Thymus (tissue), 11 donors: ENCODE measurements at regions not wholly inside any gene's neighbourhood (a gene's known extent, or its start where the extent isn't known, plus 50 kb on each side); places are given as distances from the start of the nearest gene placed in this dataset.

Experiments
- DNase-seq, 9 donors: peaks; one replicate each; pipeline ENCODE4 v3.0.0-alpha.2; 2013; ENCODE audit warnings: low spot score in 9 of 9, low read depth in 6 of 9, missing footprints in 1 of 9
- H3K27ac ChIP-seq, 2 donors: one replicate each; pipeline ENCODE4 v1.5.1; 2013; ENCODE audit warnings: control low read depth in 1 of 2, low read depth in 1 of 2, low read length in 1 of 2, mild to moderate bottlenecking in 1 of 2, moderate library complexity in 1 of 2
- H3K27me3 ChIP-seq, 2 donors: one replicate each; pipeline ENCODE4 v1.5.1; 2013; ENCODE audit warnings: low read length in 1 of 2; ENCODE audit not compliant: control insufficient read depth in 2 of 2, insufficient read depth in 1 of 2
- H3K36me3 ChIP-seq, 2 donors: one replicate each; pipeline ENCODE4 v1.5.1; 2013; ENCODE audit warnings: low read length in 1 of 2, mild to moderate bottlenecking in 1 of 2, moderate library complexity in 1 of 2; ENCODE audit not compliant: control insufficient read depth in 2 of 2, insufficient read depth in 2 of 2
- H3K4me1 ChIP-seq, 2 donors: one replicate each; pipeline ENCODE4 v1.5.1; 2013; ENCODE audit warnings: low read length in 2 of 2; ENCODE audit not compliant: control insufficient read depth in 2 of 2, insufficient read depth in 2 of 2
- H3K4me3 ChIP-seq, 2 donors: one replicate each; pipeline ENCODE4 v1.5.1; 2013; ENCODE audit warnings: low read length in 2 of 2, control low read depth in 1 of 2, mild to moderate bottlenecking in 1 of 2
- H3K9me3 ChIP-seq, 2 donors: one replicate each; pipeline ENCODE4 v1.5.1; 2013; ENCODE audit warnings: low read length in 1 of 2, mild to moderate bottlenecking in 1 of 2; ENCODE audit not compliant: control insufficient read depth in 2 of 2, insufficient read depth in 1 of 2
- WGBS: extraction: QIAGEN DNeasy Blood & Tissue Kit; methylation state at CpG from one replicate; pipeline ENCODE4 v1.1.7; 2013; 5-methylcytosine and 5-hydroxymethylcytosine counted together
- donor health status: healthy.

DNA sequence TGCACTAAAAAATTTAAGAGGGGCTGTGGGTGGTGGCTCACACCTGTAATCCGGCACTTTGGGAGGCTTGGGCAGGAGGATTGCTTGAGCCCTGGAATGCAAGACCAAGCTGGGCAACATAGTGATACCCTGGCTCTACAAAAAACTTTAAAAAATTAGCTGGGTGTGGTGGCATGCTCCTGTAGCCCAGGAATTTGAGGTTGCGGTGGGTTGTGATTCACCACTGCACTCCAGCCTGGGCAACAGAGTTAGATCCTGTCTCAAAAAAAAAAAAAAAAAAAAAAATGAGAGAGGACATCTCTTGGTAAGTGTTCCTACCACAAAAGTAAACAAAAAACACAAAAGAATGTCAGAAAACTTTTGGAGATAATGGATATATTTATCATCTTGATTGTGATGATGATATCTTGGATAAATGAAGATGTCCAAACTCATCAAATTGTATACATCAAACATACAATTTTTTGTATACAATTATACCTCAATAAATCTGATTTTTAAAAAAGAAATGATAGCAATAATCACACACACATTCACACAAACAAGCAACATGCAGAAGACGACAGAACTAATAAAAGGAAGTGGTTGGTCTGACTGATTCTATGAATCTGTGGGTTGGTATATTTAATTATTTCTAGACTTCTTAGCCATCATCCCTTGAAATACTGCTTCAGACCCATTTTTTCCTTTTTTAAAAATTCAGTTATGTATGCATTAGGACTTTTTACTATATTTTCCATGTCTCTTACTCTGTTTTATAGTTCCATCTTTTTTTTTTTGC, 465.9 kb downstream of the PLA2G4A start:
- Histone ChIP-seq H3K4me3 (no peak overlapping the region), H3K27ac (no peak overlapping the region), H3K36me3 (no peaks in the 10 kb centered on the region), H3K9me3 (no peaks in the 10 kb centered on the region), H3K4me1 (no peaks in the 10 kb centered on the region), H3K27me3 (no peaks in the 10 kb centered on the region)
- WGBS = 82% methylated on average over 3 of the region's 3 CpGs
- no peak for DNase-seq

DNA sequence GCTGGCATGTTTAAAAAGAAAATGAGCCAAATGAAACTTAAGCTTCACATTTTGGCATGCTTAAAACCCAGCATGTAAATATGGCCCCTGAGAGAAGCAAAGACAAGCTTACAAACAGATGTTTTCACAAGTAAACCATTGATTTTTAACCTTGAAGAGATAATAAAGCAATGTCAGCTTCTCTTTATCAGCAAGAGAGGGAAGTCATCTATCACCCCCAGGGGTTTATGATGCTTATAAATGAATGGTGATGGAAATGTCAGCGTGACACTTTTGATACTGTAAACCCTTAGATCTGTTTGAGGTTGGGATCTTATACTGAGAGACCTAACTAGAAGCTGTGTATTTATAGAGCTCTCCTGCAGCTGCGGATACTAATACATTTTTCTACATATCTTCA, 471.3 kb downstream of the PLA2G4A start:
- 77% methylated on average over 2 of the region's 2 CpGs for WGBS
- no peaks in the 10 kb centered on the region for H3K4me1 ChIP-seq
- DNase-seq = no peak
- no peak overlapping the region for H3K4me3 ChIP-seq
- no peak overlapping the region for H3K27ac ChIP-seq
- H3K9me3 ChIP-seq = no peaks in the 10 kb centered on the region
- no peaks in the 10 kb centered on the region for H3K36me3 ChIP-seq
- H3K27me3 ChIP-seq = no peaks in the 10 kb centered on the region

DNA sequence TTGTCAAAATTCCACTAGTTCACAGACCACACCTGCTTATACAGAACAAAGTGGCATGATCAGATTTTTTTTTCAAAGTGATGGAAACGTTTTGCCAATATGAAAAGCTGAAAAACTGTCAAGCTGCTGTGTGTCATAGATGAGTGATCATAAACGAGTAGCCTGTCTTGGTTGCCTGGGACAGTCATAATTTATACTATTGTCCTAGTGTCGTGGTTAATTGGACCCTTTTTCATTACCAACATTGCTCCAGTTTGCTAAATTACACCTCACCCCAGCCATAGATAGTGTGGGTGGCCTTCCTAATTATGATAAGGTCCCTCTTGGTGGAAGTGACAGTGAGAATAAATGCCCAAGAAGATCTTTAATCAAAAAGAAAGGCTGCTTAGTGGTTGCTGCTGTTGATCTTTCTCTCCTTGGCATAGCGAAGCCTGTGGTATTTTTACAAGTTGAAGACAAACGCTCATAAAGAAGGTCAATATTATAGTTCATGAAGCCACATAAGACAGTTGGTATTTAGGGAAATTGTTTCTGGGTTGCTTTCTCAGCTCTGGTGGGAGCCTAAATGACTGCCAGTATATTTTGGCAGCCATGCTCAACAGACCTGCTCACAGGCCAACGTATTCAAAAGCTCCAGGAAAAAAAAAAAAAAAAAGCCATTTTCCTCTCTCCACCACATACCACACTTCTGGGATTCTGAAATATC, 478.1 kb downstream of the PLA2G4A start:
- Histone ChIP-seq H3K9me3 (no peaks in the 10 kb centered on the region), H3K36me3 (no peaks in the 10 kb centered on the region), H3K4me1 (no peaks in the 10 kb centered on the region), H3K27me3 (no peaks in the 10 kb centered on the region), H3K4me3 (no peak overlapping the region), H3K27ac (no peak overlapping the region)
- no peak for DNase-seq
- WGBS = 83% methylated on average over 6 of the region's 6 CpGs

DNA sequence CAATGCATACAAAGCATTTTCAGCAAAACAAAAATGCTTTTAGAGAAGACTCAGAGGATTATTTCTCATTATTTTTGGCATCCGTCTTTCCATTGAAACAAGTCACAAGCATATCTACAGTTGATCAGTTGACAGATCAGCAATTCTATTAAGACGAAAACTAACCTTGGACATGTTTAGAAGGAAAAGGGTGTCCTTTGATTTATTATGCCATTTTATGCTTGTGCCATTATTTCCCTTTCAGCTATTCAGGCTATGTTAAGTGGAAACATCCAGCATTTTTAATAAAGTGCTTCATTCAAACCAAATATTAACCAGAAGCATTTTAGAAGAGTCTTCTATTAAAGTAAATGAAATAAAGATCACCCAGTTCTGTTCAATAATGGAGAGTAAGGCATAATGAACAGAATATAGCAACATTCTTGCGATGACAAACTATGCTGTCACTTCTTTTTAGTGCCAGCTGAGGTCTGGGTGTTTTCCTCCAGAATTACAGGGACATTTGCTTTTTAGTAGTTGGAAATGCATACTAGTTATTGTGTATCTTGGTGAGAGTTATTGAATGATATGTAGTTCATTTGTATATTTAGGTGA, 481.4 kb downstream of the PLA2G4A start:
- Histone ChIP-seq H3K27me3 (no peaks in the 10 kb centered on the region), H3K9me3 (no peaks in the 10 kb centered on the region), H3K36me3 (no peaks in the 10 kb centered on the region), H3K4me3 (no peak overlapping the region), H3K27ac (no peak overlapping the region), H3K4me1 (no peaks in the 10 kb centered on the region)
- no peak for DNase-seq
- 80% methylated on average over 3 of the region's 3 CpGs for WGBS

DNA sequence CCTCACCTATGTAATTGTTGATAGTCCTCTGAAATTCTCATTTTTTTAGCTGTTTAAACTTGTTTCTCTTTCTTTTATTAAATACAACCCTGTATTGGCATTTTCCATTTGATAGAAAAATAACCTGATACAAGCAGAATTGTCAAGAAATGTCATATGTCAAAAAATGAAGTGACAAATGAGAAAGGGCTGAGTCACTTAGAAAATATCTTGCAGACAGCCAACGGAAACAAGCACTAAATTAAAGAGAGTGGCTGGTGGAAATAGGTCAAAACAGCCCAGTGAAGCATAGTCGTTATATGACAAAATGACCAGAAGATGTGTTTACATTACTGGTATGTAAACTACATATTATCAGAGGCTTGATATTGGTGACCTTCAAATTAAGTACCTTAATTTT, 484.4 kb downstream of the PLA2G4A start:
- 67% methylated on average over 2 of the region's 2 CpGs for WGBS
- no peak for DNase-seq
- H3K9me3 ChIP-seq = no peaks in the 10 kb centered on the region

DNA sequence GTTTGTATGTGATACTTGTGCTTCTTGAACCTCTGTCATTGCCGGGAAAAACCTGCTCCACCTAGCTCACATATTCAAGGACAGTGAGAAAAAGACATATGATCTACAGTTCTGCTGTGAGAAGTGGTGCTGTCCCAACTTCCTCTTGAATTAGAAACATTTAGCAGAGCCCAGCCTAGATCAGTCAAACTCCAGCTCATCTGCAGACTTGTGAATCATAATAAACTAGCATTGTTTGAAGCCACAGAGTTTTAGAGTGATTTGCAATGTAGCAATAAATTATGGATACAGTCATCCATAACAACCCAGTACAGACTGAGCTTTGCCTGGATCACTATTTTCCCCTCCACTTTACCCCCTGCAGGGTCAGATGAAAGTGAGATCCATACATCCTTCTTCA, 497.8 kb downstream of the PLA2G4A start:
- H3K36me3 ChIP-seq = no peaks in the 10 kb centered on the region
- H3K4me3 ChIP-seq = no peak overlapping the region
- H3K4me1 ChIP-seq = no peaks in the 10 kb centered on the region
- 95% methylated on average over 1 of the region's 1 CpG for WGBS
- no peak for DNase-seq
- H3K27me3 ChIP-seq = no peaks in the 10 kb centered on the region
- no peaks in the 10 kb centered on the region for H3K9me3 ChIP-seq
- H3K27ac ChIP-seq = no peak overlapping the region

More for the DNA sequence above, 484.4 kb downstream of the PLA2G4A start:
- Histone ChIP-seq H3K27ac (no peak overlapping the region), H3K4me3 (no peak overlapping the region), H3K27me3 (no peaks in the 10 kb centered on the region), H3K36me3 (no peaks in the 10 kb centered on the region), H3K4me1 (no peaks in the 10 kb centered on the region)

DNA sequence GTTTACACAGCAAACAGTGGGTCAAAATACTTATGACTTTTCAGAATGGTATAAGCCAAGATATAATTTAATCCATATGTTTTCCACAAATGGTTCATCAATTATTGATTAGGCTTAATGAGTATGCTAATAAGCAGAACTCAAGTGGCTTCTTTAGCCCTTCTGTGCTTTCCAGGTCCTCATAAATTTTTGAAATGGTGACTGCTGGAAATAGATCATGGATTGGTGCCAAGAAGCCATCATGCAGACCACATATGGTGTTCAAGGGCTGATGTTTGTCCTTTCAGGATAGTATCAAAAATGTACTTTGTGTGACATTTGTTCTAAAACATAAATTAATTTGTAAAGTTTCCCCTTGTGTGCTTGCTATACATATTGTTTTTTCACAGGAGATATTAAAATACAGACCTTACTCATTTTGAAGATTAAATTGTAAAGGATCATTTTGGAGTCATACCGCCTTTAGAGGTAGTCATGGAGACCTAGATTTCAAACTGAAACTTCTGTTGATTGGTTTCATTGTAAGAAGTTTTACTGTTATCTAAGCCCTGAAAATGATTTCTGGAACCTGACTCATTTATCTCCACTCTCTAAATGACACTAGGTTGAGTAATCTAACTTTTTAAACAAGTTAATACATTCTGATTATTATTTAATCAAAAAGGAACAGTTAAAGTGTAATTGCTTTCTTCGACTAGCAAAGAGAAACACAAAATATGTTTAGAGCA, 507.9 kb downstream of the PLA2G4A start:
- WGBS = 96% methylated on average over 2 of the region's 2 CpGs

DNA sequence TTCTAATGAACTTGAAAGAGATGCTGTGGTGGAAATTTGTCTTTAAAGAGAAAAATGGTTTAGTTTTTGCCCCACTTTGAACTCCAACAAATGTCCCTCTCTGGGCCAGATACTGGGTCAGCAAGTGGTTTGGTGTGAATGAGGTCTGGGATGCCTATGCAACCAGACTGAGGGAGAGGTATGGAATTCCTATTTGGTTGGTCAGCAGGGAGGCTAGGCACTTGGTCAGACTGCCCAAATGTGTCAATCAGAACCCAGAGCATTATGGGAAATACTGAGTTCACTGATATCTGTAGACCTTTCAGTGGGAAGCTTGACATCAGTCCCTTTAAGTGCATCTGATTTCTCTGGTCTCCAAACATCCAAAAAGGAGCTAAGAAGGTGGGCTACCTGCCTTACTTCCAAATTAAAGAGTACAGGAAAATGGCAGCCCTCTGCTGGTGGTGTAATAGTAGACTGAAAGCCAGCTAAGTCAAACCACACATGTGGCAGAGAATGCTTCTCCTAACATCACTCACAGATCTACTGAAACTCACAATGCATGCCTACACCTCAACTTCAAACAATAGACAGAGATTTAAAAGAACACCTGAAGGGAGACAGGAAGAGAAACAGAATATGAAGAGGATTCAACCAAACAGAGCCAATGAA, 510.1 kb downstream of the PLA2G4A start:
- DNase-seq = no peak
- Histone ChIP-seq H3K27ac (no peak overlapping the region), H3K4me1 (no peaks in the 10 kb centered on the region), H3K4me3 (no peak overlapping the region), H3K9me3 (no peaks in the 10 kb centered on the region), H3K36me3 (no peaks in the 10 kb centered on the region), H3K27me3 (no peaks in the 10 kb centered on the region)

More for the DNA sequence above, 507.9 kb downstream of the PLA2G4A start:
- Histone ChIP-seq H3K27me3 (no peaks in the 10 kb centered on the region), H3K4me1 (no peaks in the 10 kb centered on the region), H3K27ac (no peak overlapping the region), H3K36me3 (no peaks in the 10 kb centered on the region), H3K9me3 (no peaks in the 10 kb centered on the region), H3K4me3 (no peak overlapping the region)
- no peak for DNase-seq
